ENCODE measurements at regions not wholly inside any gene's neighbourhood (a gene's known extent, or its start where the extent isn't known, plus 50 kb on each side); places are given as distances from the start of the nearest gene placed in this dataset.

- no peak for TF ChIP-seq ZNF462 (CRISPR knock-in tag; IDR thresholded peaks at IDR 0.05)
- TF ChIP-seq EZH2phosphoT487 (IDR thresholded peaks at IDR 0.05; ENCODE audit: unreplicated experiment) = no peak
- TF ChIP-seq, protein P1, sequence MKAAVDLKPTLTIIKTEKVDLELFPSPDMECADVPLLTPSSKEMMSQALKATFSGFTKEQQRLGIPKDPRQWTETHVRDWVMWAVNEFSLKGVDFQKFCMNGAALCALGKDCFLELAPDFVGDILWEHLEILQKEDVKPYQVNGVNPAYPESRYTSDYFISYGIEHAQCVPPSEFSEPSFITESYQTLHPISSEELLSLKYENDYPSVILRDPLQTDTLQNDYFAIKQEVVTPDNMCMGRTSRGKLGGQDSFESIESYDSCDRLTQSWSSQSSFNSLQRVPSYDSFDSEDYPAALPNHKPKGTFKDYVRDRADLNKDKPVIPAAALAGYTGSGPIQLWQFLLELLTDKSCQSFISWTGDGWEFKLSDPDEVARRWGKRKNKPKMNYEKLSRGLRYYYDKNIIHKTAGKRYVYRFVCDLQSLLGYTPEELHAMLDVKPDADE (IDR thresholded peaks at IDR 0.05) = no peak
- TF ChIP-seq ZNF331 (CRISPR knock-in tag; IDR thresholded peaks at IDR 0.05; ENCODE audit: low read depth) = no peak
- TF ChIP-seq CREB1 (CRISPR knock-in tag; IDR thresholded peaks at IDR 0.05; ENCODE audit: low read depth) = no peak
- TF ChIP-seq ZNF114 (CRISPR knock-in tag; IDR thresholded peaks at IDR 0.05) = no peak
- no peak for TF ChIP-seq CTCF (conservative IDR thresholded peaks at IDR 0.05; ENCODE audit: low read depth in 2 of 2)
- no peak for TF ChIP-seq NANOG (IDR thresholded peaks at IDR 0.05; ENCODE audit: borderline replicate concordance)
- TF ChIP-seq STAT1 (IDR thresholded peaks at IDR 0.05; ENCODE audit: unreplicated experiment) = no peak
- no peak for TF ChIP-seq EZH2 (IDR thresholded peaks at IDR 0.05; ENCODE audit: low read depth, unreplicated experiment)
- TF ChIP-seq REST (IDR thresholded peaks at IDR 0.05; ENCODE audit: unreplicated experiment) = no peak
- TF ChIP-seq POLR2AphosphoS5 (IDR thresholded peaks at IDR 0.05; ENCODE audit: low read depth) = no peak
- no peak for TF ChIP-seq JUNB (IDR thresholded peaks at IDR 0.05; ENCODE audit: unreplicated experiment)
- Histone ChIP-seq H3K4me2 (no peak overlapping the region), H3K36me3 (ENCODE audit: insufficient read depth) (no peaks in the 10 kb centered on the region), H3K4me1 (ENCODE audit: insufficient read depth) (no peaks in the 10 kb centered on the region), H3F3A (replicated peaks; ENCODE audit: low read depth) (no peaks in the 10 kb centered on the region), H3K9me2 (ENCODE audit: insufficient read depth) (0 out of 2 replicates have a peak, but pooled peaks cover 2% of the 10 kb centered on the region), H3K4me3 (no peak overlapping the region), H3K79me2 (replicated peaks; ENCODE audit: insufficient read depth) (no peaks in the 10 kb centered on the region), H4K20me1 (replicated peaks; ENCODE audit: insufficient read depth) (no peaks in the 10 kb centered on the region), H3K27ac (ENCODE audit: low read depth) (no peak overlapping the region), H2AFZ (no peak overlapping the region), H3K27me3 (ENCODE audit: insufficient read depth) (no peaks in the 10 kb centered on the region)
- DNase-seq (ENCODE audit: low spot score) (no peak), ATAC-seq (no peak)
- Mint-ChIP-seq H3K4me3 (no peak overlapping the region), H3K36me3 (ENCODE audit: low read depth) (peaks cover 9% of the 10 kb centered on the region; the same call in 2 of the 3 replicates), H3K9me3 (peaks cover 11% of the 10 kb centered on the region), H3K27ac (no peak overlapping the region), H3K4me1 (peaks cover 9% of the 10 kb centered on the region), H3K27me3 (ENCODE audit: insufficient read depth, low read depth, poor library complexity) (no peaks in the 10 kb centered on the region)
Measured at GRCh38 chr7:106792233-106792926, 72.7 kb upstream of the PIK3CG start.

Measured in GM23338 (cell line).